ENCODE measurements at regions not wholly inside any gene's neighbourhood (a gene's known extent, or its start where the extent isn't known, plus 50 kb on each side); places are given as distances from the start of the nearest gene placed in this dataset.

GRCh38 chr5:51479840-51480239 lies 96.6 kb downstream of the ISL1 start:
- Mint-ChIP-seq H3K4me3 (no peak overlapping the region), H3K27me3 (no peaks in the 10 kb centered on the region), H3K4me1 (ENCODE audit: low read depth) (no peaks in the 10 kb centered on the region), H3K9me3 (peaks cover 7% of the 10 kb centered on the region), H3K36me3 (ENCODE audit: low read depth) (no peaks in the 10 kb centered on the region), H3K27ac (no peak overlapping the region)
- Histone ChIP-seq H3K36me3 (ENCODE audit: insufficient read depth, low read length) (no peaks in the 10 kb centered on the region), H3K4me3 (ENCODE audit: low read length) (no peak overlapping the region), H3K27me3 (ENCODE audit: control insufficient read depth in 1 of 2, insufficient read depth in 2 of 2, low read length in 2 of 2) (no peaks in the 10 kb centered on the region), H3K9me3 (ENCODE audit: control insufficient read depth in 1 of 2, insufficient read depth in 1 of 2, low read length in 2 of 2) (no peaks in the 10 kb centered on the region), H3K4me1 (ENCODE audit: insufficient read depth, low read length) (no peaks in the 10 kb centered on the region), H3K27ac (ENCODE audit: low read depth in 1 of 2, low read length in 2 of 2) (no peak overlapping the region)
- TF ChIP-seq, protein P1, sequence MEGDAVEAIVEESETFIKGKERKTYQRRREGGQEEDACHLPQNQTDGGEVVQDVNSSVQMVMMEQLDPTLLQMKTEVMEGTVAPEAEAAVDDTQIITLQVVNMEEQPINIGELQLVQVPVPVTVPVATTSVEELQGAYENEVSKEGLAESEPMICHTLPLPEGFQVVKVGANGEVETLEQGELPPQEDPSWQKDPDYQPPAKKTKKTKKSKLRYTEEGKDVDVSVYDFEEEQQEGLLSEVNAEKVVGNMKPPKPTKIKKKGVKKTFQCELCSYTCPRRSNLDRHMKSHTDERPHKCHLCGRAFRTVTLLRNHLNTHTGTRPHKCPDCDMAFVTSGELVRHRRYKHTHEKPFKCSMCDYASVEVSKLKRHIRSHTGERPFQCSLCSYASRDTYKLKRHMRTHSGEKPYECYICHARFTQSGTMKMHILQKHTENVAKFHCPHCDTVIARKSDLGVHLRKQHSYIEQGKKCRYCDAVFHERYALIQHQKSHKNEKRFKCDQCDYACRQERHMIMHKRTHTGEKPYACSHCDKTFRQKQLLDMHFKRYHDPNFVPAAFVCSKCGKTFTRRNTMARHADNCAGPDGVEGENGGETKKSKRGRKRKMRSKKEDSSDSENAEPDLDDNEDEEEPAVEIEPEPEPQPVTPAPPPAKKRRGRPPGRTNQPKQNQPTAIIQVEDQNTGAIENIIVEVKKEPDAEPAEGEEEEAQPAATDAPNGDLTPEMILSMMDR (IDR thresholded peaks at IDR 0.05): no peak
- intact Hi-C loops (cut with DNase I, micrococcal nuclease): no loop called here
- ChIA-PET POLR2A (no interaction called here), CTCF (no interaction called here)
- ATAC-seq (ENCODE audit: poor library complexity): no peak
- no peak for DNase-seq

GRCh38 chr5:51484326-51484725 lies 101.1 kb downstream of the ISL1 start:
- Mint-ChIP-seq H3K4me1 (ENCODE audit: low read depth) (no peaks in the 10 kb centered on the region), H3K27ac (no peak overlapping the region), H3K36me3 (ENCODE audit: low read depth) (no peaks in the 10 kb centered on the region), H3K9me3 (peaks cover 7% of the 10 kb centered on the region), H3K4me3 (no peak overlapping the region), H3K27me3 (no peaks in the 10 kb centered on the region)
- CTCF ChIA-PET: no interaction called here
- POLR2A ChIA-PET: no interaction called here
- ATAC-seq (ENCODE audit: poor library complexity) (no peak), DNase-seq (no peak)
- peaks cover 0 to 5% of the 10 kb centered on the region in 2 experiments for H3K9me3 ChIP-seq (ENCODE audit: control insufficient read depth in 1 of 2, insufficient read depth in 1 of 2, low read length in 2 of 2)
- H3K4me3 ChIP-seq (ENCODE audit: low read length): no peak overlapping the region
- H3K36me3 ChIP-seq (ENCODE audit: insufficient read depth, low read length): no peaks in the 10 kb centered on the region
- intact Hi-C loops (cut with DNase I, micrococcal nuclease): no loop called here
- TF ChIP-seq, protein P1 (IDR thresholded peaks at IDR 0.05): no peak
- no peak overlapping the region for H3K27ac ChIP-seq (ENCODE audit: low read depth in 1 of 2, low read length in 2 of 2)
- H3K27me3 ChIP-seq (ENCODE audit: control insufficient read depth in 1 of 2, insufficient read depth in 2 of 2, low read length in 2 of 2): no peaks in the 10 kb centered on the region
- no peaks in the 10 kb centered on the region for H3K4me1 ChIP-seq (ENCODE audit: insufficient read depth, low read length)

DNA sequence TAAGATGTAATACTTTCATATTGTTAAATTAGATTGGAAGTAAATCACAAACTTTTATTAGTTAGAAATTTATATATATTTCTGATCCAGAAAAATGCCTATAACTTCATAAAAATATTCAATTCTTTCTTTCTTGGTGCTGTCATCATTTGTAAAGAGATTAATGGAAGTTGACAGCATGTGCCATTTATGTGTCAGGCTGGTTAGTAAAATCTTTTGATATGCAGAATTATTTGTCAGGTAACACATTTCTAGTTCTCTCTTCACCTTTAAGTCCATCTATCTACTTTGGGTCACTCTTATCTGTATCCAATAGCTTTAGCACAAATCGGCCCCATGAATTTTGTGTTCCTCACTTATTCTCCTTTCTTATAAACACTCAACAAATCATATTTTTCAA lies 102.9 kb downstream of the ISL1 start:
- no peak overlapping the region for H3K4me3 Mint-ChIP-seq
- Histone ChIP-seq H3K27ac (ENCODE audit: low read depth in 1 of 2, low read length in 2 of 2) (no peak overlapping the region), H3K4me1 (ENCODE audit: insufficient read depth, low read length) (no peaks in the 10 kb centered on the region), H3K36me3 (ENCODE audit: insufficient read depth, low read length) (no peaks in the 10 kb centered on the region), H3K27me3 (ENCODE audit: control insufficient read depth in 1 of 2, insufficient read depth in 2 of 2, low read length in 2 of 2) (no peaks in the 10 kb centered on the region), H3K9me3 (ENCODE audit: control insufficient read depth in 1 of 2, insufficient read depth in 1 of 2, low read length in 2 of 2) (peaks cover 0 to 5% of the 10 kb centered on the region in 2 experiments), H3K4me3 (ENCODE audit: low read length) (no peak overlapping the region)
- DNase-seq (no peak), ATAC-seq (ENCODE audit: poor library complexity) (no peak)
- ChIA-PET CTCF (no interaction called here), POLR2A (no interaction called here)
- H3K36me3 Mint-ChIP-seq (ENCODE audit: low read depth): no peaks in the 10 kb centered on the region
- no peaks in the 10 kb centered on the region for H3K4me1 Mint-ChIP-seq (ENCODE audit: low read depth)
- peaks cover 9% of the 10 kb centered on the region for H3K9me3 Mint-ChIP-seq
- H3K27ac Mint-ChIP-seq: no peak overlapping the region
- no peaks in the 10 kb centered on the region for H3K27me3 Mint-ChIP-seq
- intact Hi-C loops (cut with DNase I, micrococcal nuclease): no loop called here
- TF ChIP-seq, protein P1 (IDR thresholded peaks at IDR 0.05): no peak
